ENCODE measurements at regions not wholly inside any gene's neighbourhood (a gene's known extent, or its start where the extent isn't known, plus 50 kb on each side); places are given as distances from the start of the nearest gene placed in this dataset.

DNA sequence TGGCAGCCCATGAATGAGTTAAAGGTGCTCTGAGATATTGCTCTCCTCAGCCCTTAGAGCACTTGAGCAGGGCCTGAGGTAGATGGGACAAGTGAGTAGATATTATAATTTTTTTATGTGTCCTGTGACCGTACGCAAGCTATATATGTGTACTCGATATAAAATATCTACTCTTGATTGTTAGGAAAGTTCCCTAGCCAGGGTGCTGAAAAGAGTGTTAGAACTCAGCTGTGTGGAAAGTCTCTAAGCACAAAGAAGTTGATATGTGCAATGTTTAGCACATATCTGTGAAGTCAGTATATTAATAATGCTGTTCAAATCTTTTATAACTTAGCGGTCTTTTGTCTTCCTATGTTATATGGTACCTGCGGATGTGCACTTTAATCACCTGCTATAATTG is 114.6 kb upstream of the PLD5 start:
- no peak overlapping the region for H2BK5ac ChIP-seq (ENCODE audit: low read depth, low read length, poor library complexity)
- no CpG with 5 or more reads among the region's 5 CpGs for WGBS (ENCODE audit: extremely low coverage, insufficient coverage, insufficient read length)
- H3K36me3 ChIP-seq (ENCODE audit: control insufficient read depth in 1 of 2, insufficient read depth in 2 of 2, low read length in 2 of 2) = no peaks in the 10 kb centered on the region
- H2AK5ac ChIP-seq (ENCODE audit: low read length) = no peak overlapping the region
- H3K79me1 ChIP-seq (ENCODE audit: low read length) = no peaks in the 10 kb centered on the region
- no peak overlapping the region for H3K18ac ChIP-seq (ENCODE audit: low read length)
- H2BK120ac ChIP-seq (ENCODE audit: insufficient read depth, low read length, poor library complexity) = no peak overlapping the region
- no peak for DNase-seq
- H3K4me2 ChIP-seq (ENCODE audit: low read length) = no peak overlapping the region
- no peak overlapping the region for H4K12ac ChIP-seq (ENCODE audit: low read depth, low read length)
- no peak overlapping the region for H2AFZ ChIP-seq (ENCODE audit: insufficient read depth, low read length, poor library complexity)
- no peak overlapping the region for H3K9ac ChIP-seq (ENCODE audit: low read length)
- no peaks in the 10 kb centered on the region for H3K4me1 ChIP-seq (ENCODE audit: control insufficient read depth in 1 of 2, insufficient read depth in 2 of 2, low read length in 2 of 2)
- no peak overlapping the region for H3K23ac ChIP-seq (ENCODE audit: low read length)
- H4K8ac ChIP-seq (ENCODE audit: low read depth, low read length) = no peak overlapping the region
- H3K79me2 ChIP-seq (ENCODE audit: control insufficient read depth, insufficient read depth, low read length, poor library complexity) = no peaks in the 10 kb centered on the region
- H3K9me3 ChIP-seq (ENCODE audit: insufficient read depth, low read depth, low read length) = no peaks in the 10 kb centered on the region
- no peak overlapping the region for H3K4me3 ChIP-seq (ENCODE audit: low read depth, low read length)
- no peak overlapping the region for H2BK12ac ChIP-seq (ENCODE audit: low read length)
- no peak overlapping the region for H3K14ac ChIP-seq (ENCODE audit: low read length)
- H3K27ac ChIP-seq (ENCODE audit: low read depth, low read length) = no peak overlapping the region
- no peaks in the 10 kb centered on the region for H3K27me3 ChIP-seq (ENCODE audit: insufficient read depth, low read length)
- no peak overlapping the region for H3K4ac ChIP-seq (ENCODE audit: low read depth, low read length)
- H4K91ac ChIP-seq (ENCODE audit: low read depth, low read length) = no peak overlapping the region

DNA sequence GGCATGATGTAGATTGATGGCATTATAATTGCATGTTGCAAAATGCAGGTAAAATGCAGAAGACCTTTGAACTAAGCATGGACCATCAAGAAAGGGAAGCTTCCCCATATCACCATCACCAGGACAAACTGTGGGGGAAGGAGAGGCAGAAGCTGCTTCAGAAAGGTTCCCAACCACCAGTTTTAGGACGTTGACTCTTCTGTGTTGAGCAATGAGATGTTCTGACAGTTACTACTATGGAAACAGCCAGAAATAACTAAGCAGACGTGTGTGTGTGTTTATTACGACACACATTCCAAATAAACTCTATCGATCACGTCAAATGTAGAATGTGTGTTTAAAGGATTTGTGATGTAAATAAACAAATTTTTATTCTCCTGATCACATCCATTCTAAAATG is 110.2 kb upstream of the PLD5 start:
- no peak overlapping the region for H4K8ac ChIP-seq (ENCODE audit: low read depth, low read length)
- H3K18ac ChIP-seq (ENCODE audit: low read length) = no peak overlapping the region
- H3K4ac ChIP-seq (ENCODE audit: low read depth, low read length) = no peak overlapping the region
- no peak overlapping the region for H2AFZ ChIP-seq (ENCODE audit: insufficient read depth, low read length, poor library complexity)
- no peaks in the 10 kb centered on the region for H3K4me1 ChIP-seq (ENCODE audit: control insufficient read depth in 1 of 2, insufficient read depth in 2 of 2, low read length in 2 of 2)
- no peaks in the 10 kb centered on the region for H3K9me3 ChIP-seq (ENCODE audit: insufficient read depth, low read depth, low read length)
- no peak overlapping the region for H3K9ac ChIP-seq (ENCODE audit: low read length)
- no peaks in the 10 kb centered on the region for H3K36me3 ChIP-seq (ENCODE audit: control insufficient read depth in 1 of 2, insufficient read depth in 2 of 2, low read length in 2 of 2)
- no peaks in the 10 kb centered on the region for H3K79me2 ChIP-seq (ENCODE audit: control insufficient read depth, insufficient read depth, low read length, poor library complexity)
- no peak overlapping the region for H3K27ac ChIP-seq (ENCODE audit: low read depth, low read length)
- no peaks in the 10 kb centered on the region for H3K27me3 ChIP-seq (ENCODE audit: insufficient read depth, low read length)
- no peak for DNase-seq
- no peak overlapping the region for H4K12ac ChIP-seq (ENCODE audit: low read depth, low read length)
- WGBS (ENCODE audit: extremely low coverage, insufficient coverage, insufficient read length) = no CpG with 5 or more reads among the region's 5 CpGs
- no peak overlapping the region for H3K4me2 ChIP-seq (ENCODE audit: low read length)
- H3K4me3 ChIP-seq (ENCODE audit: low read depth, low read length) = no peak overlapping the region
- no peaks in the 10 kb centered on the region for H3K79me1 ChIP-seq (ENCODE audit: low read length)
- H2AK5ac ChIP-seq (ENCODE audit: low read length) = no peak overlapping the region
- no peak overlapping the region for H2BK12ac ChIP-seq (ENCODE audit: low read length)
- no peak overlapping the region for H3K23ac ChIP-seq (ENCODE audit: low read length)
- no peak overlapping the region for H2BK5ac ChIP-seq (ENCODE audit: low read depth, low read length, poor library complexity)
- no peak overlapping the region for H2BK120ac ChIP-seq (ENCODE audit: insufficient read depth, low read length, poor library complexity)
- no peak overlapping the region for H4K91ac ChIP-seq (ENCODE audit: low read depth, low read length)
- no peak overlapping the region for H3K14ac ChIP-seq (ENCODE audit: low read length)

DNA sequence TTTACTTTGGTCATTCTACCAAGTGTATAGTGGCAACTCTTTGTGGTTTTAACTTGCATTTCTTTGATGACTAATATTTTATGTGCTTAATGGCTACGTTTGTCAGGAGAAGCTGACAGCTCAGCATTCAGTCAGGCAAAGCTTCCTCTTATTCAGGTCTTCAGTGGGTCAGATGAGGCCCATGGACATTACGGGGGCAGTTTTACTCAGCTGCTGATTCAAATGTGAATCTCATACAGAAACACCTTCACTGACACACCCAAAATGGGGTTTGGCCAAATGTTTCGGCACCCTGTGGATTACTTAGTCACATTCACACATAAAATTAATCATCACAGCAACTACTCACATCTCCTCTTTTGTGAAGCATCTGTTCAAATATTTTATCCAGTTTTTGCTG is 104.9 kb upstream of the PLD5 start:
- H3K79me1 ChIP-seq (ENCODE audit: low read length) = no peaks in the 10 kb centered on the region
- H2BK120ac ChIP-seq (ENCODE audit: insufficient read depth, low read length, poor library complexity) = no peak overlapping the region
- H2BK5ac ChIP-seq (ENCODE audit: low read depth, low read length, poor library complexity) = no peak overlapping the region
- no peaks in the 10 kb centered on the region for H3K79me2 ChIP-seq (ENCODE audit: control insufficient read depth, insufficient read depth, low read length, poor library complexity)
- no peak overlapping the region for H2AFZ ChIP-seq (ENCODE audit: insufficient read depth, low read length, poor library complexity)
- no peak overlapping the region for H3K14ac ChIP-seq (ENCODE audit: low read length)
- H3K27me3 ChIP-seq (ENCODE audit: insufficient read depth, low read length) = no peaks in the 10 kb centered on the region
- H3K18ac ChIP-seq (ENCODE audit: low read length) = no peak overlapping the region
- no peak overlapping the region for H4K12ac ChIP-seq (ENCODE audit: low read depth, low read length)
- no peak for DNase-seq
- no peak overlapping the region for H3K23ac ChIP-seq (ENCODE audit: low read length)
- H2AK5ac ChIP-seq (ENCODE audit: low read length) = no peak overlapping the region
- H3K4me1 ChIP-seq (ENCODE audit: control insufficient read depth in 1 of 2, insufficient read depth in 2 of 2, low read length in 2 of 2) = no peaks in the 10 kb centered on the region
- no CpG with 5 or more reads among the region's 3 CpGs for WGBS (ENCODE audit: extremely low coverage, insufficient coverage, insufficient read length)
- H3K4me3 ChIP-seq (ENCODE audit: low read depth, low read length) = no peak overlapping the region
- no peak overlapping the region for H2BK12ac ChIP-seq (ENCODE audit: low read length)
- H3K27ac ChIP-seq (ENCODE audit: low read depth, low read length) = no peak overlapping the region
- H3K4me2 ChIP-seq (ENCODE audit: low read length) = no peak overlapping the region
- no peak overlapping the region for H4K8ac ChIP-seq (ENCODE audit: low read depth, low read length)
- no peaks in the 10 kb centered on the region for H3K9me3 ChIP-seq (ENCODE audit: insufficient read depth, low read depth, low read length)
- no peaks in the 10 kb centered on the region for H3K36me3 ChIP-seq (ENCODE audit: control insufficient read depth in 1 of 2, insufficient read depth in 2 of 2, low read length in 2 of 2)
- no peak overlapping the region for H3K9ac ChIP-seq (ENCODE audit: low read length)
- no peak overlapping the region for H3K4ac ChIP-seq (ENCODE audit: low read depth, low read length)
- H4K91ac ChIP-seq (ENCODE audit: low read depth, low read length) = no peak overlapping the region

DNA sequence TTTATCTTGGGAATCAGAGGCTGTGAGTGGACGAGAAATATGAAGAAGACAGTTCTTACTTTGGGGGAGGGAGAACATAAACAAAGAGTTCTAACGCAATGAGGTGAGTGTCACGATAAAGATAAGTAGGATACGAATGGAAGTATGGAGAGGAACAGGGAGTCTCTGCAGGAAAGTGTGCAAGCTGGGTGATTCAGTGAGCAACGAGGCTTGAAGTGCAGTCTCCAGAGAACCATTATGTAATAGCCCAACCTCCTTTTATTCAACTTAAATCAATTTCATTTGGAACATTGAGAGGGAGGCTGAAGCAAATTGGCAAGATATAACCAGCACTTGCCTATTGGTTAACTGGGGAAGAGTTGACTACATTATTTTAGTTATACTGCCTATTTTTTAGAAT is 99.3 kb upstream of the PLD5 start:
- Histone ChIP-seq H3K23ac (ENCODE audit: low read length) (no peak overlapping the region), H4K12ac (ENCODE audit: low read depth, low read length) (no peak overlapping the region), H3K79me2 (ENCODE audit: control insufficient read depth, insufficient read depth, low read length, poor library complexity) (no peaks in the 10 kb centered on the region), H4K8ac (ENCODE audit: low read depth, low read length) (no peak overlapping the region), H2AK5ac (ENCODE audit: low read length) (no peak overlapping the region), H2BK12ac (ENCODE audit: low read length) (no peak overlapping the region), H3K4me1 (ENCODE audit: control insufficient read depth in 1 of 2, insufficient read depth in 2 of 2, low read length in 2 of 2) (no peaks in the 10 kb centered on the region), H3K9ac (ENCODE audit: low read length) (no peak overlapping the region), H2BK120ac (ENCODE audit: insufficient read depth, low read length, poor library complexity) (no peak overlapping the region), H3K36me3 (ENCODE audit: control insufficient read depth in 1 of 2, insufficient read depth in 2 of 2, low read length in 2 of 2) (no peaks in the 10 kb centered on the region), H2BK5ac (ENCODE audit: low read depth, low read length, poor library complexity) (no peak overlapping the region), H3K4me2 (ENCODE audit: low read length) (no peak overlapping the region), H3K4ac (ENCODE audit: low read depth, low read length) (no peak overlapping the region), H2AFZ (ENCODE audit: insufficient read depth, low read length, poor library complexity) (no peak overlapping the region), H3K18ac (ENCODE audit: low read length) (no peak overlapping the region), H3K14ac (ENCODE audit: low read length) (no peak overlapping the region), H4K91ac (ENCODE audit: low read depth, low read length) (no peak overlapping the region), H3K9me3 (ENCODE audit: insufficient read depth, low read depth, low read length) (no peaks in the 10 kb centered on the region), H3K79me1 (ENCODE audit: low read length) (no peaks in the 10 kb centered on the region), H3K4me3 (ENCODE audit: low read depth, low read length) (no peak overlapping the region), H3K27me3 (ENCODE audit: insufficient read depth, low read length) (no peaks in the 10 kb centered on the region), H3K27ac (ENCODE audit: low read depth, low read length) (no peak overlapping the region)
- WGBS (ENCODE audit: extremely low coverage, insufficient coverage, insufficient read length) = 100% methylated on average over 3 of the region's 5 CpGs
- DNase-seq = no peak

All from trophoblast cell (in vitro differentiated cells and primary cell).